ENCODE measurements at regions not wholly inside any gene's neighbourhood (a gene's known extent, or its start where the extent isn't known, plus 50 kb on each side); places are given as distances from the start of the nearest gene placed in this dataset.

- H3K27me3 Mint-ChIP-seq: peaks cover 58% of the 10 kb centered on the region
- no peak overlapping the region for H3K4me3 Mint-ChIP-seq
- no peak overlapping the region for H3K27ac Mint-ChIP-seq
- DNase-seq: no peak
- H3K9me3 Mint-ChIP-seq: no peaks in the 10 kb centered on the region
- no peaks in the 10 kb centered on the region for H3K4me1 Mint-ChIP-seq (ENCODE audit: low read depth)
- no peaks in the 10 kb centered on the region for H3K36me3 Mint-ChIP-seq (ENCODE audit: low read depth)
Measured at GRCh38 chr22:27295605-27296004, 506.0 kb downstream of the MN1 start.

DNA sequence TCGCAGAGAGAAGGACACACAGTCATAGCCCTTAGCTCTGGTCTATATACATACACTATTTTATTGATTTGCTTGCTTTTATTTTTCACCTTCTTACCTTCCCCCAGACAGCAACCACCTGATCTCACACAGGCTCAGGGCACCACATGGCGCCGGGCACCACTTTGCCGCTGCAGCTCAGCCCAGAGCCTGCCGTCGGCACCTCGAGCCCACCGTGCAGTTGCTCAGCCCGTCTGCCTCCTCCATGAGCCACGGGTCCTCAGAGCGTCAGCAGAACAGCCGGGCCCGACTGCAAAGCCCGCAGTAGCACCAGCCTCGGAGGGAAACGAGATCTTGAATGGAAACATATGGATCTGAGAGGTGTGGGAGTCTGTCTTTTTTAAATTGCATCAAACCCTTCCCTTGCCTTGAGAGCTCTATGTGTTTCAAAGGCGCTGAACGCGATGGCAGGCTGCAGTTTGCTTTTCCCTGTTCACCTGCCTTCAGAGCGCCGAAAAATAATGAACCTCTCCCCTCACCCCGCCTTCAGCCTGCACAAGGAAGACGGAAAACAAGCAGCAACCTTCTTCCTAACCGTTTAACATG lies 505.4 kb downstream of the MN1 start:
- no peak for DNase-seq
- Mint-ChIP-seq H3K4me1 (ENCODE audit: low read depth) (no peaks in the 10 kb centered on the region), H3K27ac (no peak overlapping the region), H3K9me3 (no peaks in the 10 kb centered on the region), H3K27me3 (peaks cover 58% of the 10 kb centered on the region), H3K36me3 (ENCODE audit: low read depth) (no peaks in the 10 kb centered on the region), H3K4me3 (no peak overlapping the region)

- Mint-ChIP-seq H3K27me3 (peaks cover 54% of the 10 kb centered on the region), H3K9me3 (no peaks in the 10 kb centered on the region), H3K4me1 (ENCODE audit: low read depth) (no peaks in the 10 kb centered on the region), H3K27ac (no peak overlapping the region), H3K36me3 (ENCODE audit: low read depth) (no peaks in the 10 kb centered on the region), H3K4me3 (no peak overlapping the region)
- DNase-seq: no peak
Measured at GRCh38 chr22:27297125-27297524, 504.4 kb downstream of the MN1 start.

DNA sequence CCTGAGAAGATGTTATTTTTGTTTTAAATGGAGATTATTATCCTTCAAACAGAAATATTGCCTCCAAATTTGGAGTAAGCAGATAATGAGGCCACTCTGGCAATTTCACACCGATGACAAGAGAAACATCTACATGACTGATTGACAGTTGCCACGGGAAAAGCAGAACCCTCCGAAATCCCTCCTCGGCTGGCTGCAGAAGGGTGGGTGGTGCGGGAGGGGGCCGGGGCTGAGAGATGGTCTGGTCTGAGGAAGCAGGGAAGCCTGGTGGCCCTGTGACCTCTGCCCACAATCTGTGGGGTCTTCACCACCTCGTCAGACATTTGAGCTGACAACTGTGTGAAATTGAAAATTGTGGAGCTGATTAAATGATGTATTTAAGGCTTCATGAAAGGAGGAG lies 503.2 kb downstream of the MN1 start:
- H3K36me3 Mint-ChIP-seq (ENCODE audit: low read depth): no peaks in the 10 kb centered on the region
- H3K27ac Mint-ChIP-seq: no peak overlapping the region
- H3K4me3 Mint-ChIP-seq: no peak overlapping the region
- peaks cover 51% of the 10 kb centered on the region for H3K27me3 Mint-ChIP-seq
- no peak for DNase-seq
- no peaks in the 10 kb centered on the region for H3K9me3 Mint-ChIP-seq
- H3K4me1 Mint-ChIP-seq (ENCODE audit: low read depth): no peaks in the 10 kb centered on the region

DNA sequence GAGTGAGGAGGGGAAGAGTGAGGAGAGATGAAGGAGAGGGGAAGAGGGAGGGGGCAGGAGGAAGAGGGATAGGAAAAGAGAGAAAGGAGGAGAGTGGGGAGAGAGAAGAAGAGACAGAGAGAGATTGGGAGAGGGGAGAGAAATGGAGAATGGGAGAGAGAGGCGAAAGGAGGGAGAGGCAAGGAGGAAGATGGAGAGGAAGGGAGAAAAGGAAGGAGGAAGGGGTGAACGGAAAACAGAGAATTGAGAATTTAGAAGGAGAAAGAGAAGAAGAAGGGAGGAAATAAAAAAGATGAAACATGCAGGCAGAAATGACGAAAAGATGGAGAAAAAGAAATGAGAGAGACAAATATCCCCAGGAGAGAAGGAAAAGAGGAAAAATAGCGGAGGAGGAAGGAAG lies 502.8 kb downstream of the MN1 start:
- peaks cover 51% of the 10 kb centered on the region for H3K27me3 Mint-ChIP-seq
- no peak for DNase-seq
- H3K36me3 Mint-ChIP-seq (ENCODE audit: low read depth): no peaks in the 10 kb centered on the region
- H3K4me1 Mint-ChIP-seq (ENCODE audit: low read depth): no peaks in the 10 kb centered on the region
- H3K9me3 Mint-ChIP-seq: no peaks in the 10 kb centered on the region
- H3K27ac Mint-ChIP-seq: no peak overlapping the region
- H3K4me3 Mint-ChIP-seq: no peak overlapping the region

DNA sequence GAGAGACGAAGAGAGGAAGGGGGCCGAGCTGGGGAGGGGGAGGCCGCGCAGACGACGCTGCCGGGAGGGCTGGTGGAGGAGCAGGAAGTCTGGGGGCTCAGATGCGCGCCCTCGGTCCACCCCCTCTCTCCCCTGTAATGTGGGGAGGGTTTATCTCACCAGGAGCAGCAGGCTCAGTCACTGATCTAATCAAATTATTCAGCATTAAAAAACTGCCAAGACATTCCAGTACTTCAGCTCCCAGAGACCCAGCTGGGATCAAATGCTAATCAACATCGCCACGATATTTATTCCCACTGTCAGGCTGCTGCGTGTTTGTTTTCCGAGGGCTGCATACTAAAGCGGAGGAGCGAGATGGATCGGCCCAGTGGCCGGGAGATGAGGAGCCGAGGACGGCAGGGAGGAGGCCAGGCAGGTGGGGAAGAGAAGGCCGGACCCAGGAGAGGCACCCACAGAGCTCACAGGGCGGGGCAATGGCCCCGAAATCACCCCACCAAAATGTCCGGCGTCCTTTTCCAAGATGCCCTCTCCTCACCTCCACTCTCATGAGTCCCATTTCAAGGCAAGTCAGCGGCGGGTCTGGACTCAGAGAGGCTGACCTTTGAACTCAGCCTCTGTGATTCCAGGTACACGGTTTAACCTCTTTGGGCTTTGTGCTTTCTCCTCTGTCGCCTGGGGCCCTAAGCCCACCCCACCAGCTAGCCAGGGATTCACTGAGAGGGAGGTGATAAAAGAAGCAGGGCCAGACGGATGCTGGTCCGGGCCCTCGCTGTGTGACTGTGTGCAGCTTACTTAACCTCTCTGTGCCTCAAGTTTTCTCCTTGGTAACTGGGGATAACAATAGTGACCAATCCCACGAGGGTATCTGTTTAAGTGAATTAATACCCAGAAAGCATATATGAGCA lies 502.1 kb downstream of the MN1 start:
- Mint-ChIP-seq H3K4me3 (no peak overlapping the region), H3K27me3 (peaks cover 50% of the 10 kb centered on the region), H3K36me3 (ENCODE audit: low read depth) (no peaks in the 10 kb centered on the region), H3K4me1 (ENCODE audit: low read depth) (no peaks in the 10 kb centered on the region), H3K9me3 (no peaks in the 10 kb centered on the region), H3K27ac (no peak overlapping the region)
- no peak for DNase-seq

DNA sequence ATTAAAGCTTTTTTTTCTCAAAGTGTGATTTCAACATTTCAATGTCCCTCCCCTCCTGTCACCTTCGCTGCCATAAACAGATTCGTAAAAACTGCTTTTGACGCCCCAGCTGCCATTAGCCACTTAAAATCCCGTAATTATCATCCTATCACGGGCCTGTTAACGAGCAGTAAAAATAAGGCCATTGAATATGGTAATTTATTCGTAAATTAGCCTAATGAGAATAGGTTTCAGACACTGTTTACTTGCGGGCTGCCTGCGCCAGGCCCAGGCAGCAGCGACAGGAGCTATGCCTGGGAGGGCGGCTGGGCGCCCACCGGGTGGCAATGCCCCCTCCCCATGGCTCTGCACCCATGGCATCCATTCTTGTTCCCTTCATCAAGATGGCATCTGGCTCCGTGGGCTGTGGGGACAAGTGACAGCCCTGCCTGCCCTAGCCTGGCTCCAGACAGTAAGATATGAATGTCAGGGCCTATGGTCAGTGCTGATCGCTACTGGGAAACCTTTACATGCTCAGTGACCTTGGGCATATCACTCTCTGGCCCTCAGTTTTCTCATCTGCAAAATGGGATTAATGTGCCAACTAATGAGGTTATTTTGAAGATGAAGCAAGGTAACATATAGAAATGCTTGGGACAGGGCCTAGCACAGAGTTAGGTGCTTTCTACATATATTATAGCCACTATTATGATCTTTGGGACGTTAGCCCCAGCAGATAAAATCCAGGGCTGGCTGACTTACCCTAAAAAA lies 500.8 kb downstream of the MN1 start:
- Mint-ChIP-seq H3K27ac (no peak overlapping the region), H3K36me3 (ENCODE audit: low read depth) (no peaks in the 10 kb centered on the region), H3K27me3 (peaks cover 45% of the 10 kb centered on the region), H3K4me1 (ENCODE audit: low read depth) (no peaks in the 10 kb centered on the region), H3K9me3 (no peaks in the 10 kb centered on the region), H3K4me3 (no peak overlapping the region)
- no peak for DNase-seq

DNA sequence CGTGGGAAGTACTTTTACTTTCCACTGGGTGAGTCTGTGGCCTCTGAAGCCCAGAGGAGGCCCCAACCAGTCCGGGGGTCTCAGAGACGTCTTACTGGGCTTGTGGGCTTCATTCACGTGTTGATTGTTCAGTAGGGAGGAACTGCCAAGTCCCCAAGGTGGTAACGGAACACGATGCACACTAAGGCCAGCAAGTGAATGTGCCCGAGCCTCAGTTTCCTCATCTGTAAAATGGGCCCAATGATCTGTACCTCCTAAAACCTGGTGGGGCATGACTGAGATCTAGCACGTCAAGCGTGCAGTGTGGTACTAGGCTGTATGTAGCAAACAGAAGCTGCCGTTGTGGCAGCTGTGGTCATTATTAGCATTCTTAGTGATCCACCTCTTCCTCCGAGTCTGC lies 499.1 kb downstream of the MN1 start:
- Mint-ChIP-seq H3K4me1 (ENCODE audit: low read depth) (no peaks in the 10 kb centered on the region), H3K36me3 (ENCODE audit: low read depth) (no peaks in the 10 kb centered on the region), H3K27me3 (peaks cover 27% of the 10 kb centered on the region), H3K4me3 (no peak overlapping the region), H3K27ac (no peak overlapping the region), H3K9me3 (peaks cover 4% of the 10 kb centered on the region)
- no peak for DNase-seq

GRCh38 chr22:27303718-27304117 lies 497.8 kb downstream of the MN1 start:
- Mint-ChIP-seq H3K27ac (no peak overlapping the region), H3K36me3 (ENCODE audit: low read depth) (no peaks in the 10 kb centered on the region), H3K4me3 (no peak overlapping the region), H3K9me3 (peaks cover 9% of the 10 kb centered on the region), H3K27me3 (peaks cover 16% of the 10 kb centered on the region), H3K4me1 (ENCODE audit: low read depth) (no peaks in the 10 kb centered on the region)
- no peak for DNase-seq

DNA sequence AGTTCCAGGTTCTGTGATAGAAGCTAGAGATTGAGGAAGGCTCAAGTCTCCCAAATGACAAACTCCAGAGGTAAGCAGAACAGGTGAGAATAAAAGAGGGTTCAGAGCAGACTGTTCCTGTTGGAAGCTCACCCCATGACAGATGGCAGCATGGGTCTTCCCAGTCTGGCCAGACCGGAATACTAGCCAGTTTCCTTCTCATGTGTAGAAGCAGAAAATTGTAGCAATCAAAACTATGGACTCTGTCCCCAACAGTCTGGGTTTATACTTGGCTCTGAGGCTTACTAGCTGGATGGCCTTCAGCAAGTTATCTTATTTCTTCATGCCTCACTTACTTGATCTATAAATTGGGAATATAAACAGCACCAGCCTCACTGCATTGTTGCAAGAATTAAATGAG lies 494.8 kb downstream of the MN1 start:
- no peak for DNase-seq
- Mint-ChIP-seq H3K4me3 (no peak overlapping the region), H3K4me1 (ENCODE audit: low read depth) (no peaks in the 10 kb centered on the region), H3K36me3 (ENCODE audit: low read depth) (no peaks in the 10 kb centered on the region), H3K9me3 (peaks cover 9% of the 10 kb centered on the region), H3K27ac (no peak overlapping the region), H3K27me3 (peaks cover 13% of the 10 kb centered on the region)

GRCh38 chr22:27307545-27308247 lies 493.9 kb downstream of the MN1 start:
- peaks cover 13% of the 10 kb centered on the region for H3K27me3 Mint-ChIP-seq
- peaks cover 9% of the 10 kb centered on the region for H3K9me3 Mint-ChIP-seq
- DNase-seq: no peak
- H3K4me1 Mint-ChIP-seq (ENCODE audit: low read depth): no peaks in the 10 kb centered on the region
- no peak overlapping the region for H3K4me3 Mint-ChIP-seq
- no peaks in the 10 kb centered on the region for H3K36me3 Mint-ChIP-seq (ENCODE audit: low read depth)
- no peak overlapping the region for H3K27ac Mint-ChIP-seq

DNA sequence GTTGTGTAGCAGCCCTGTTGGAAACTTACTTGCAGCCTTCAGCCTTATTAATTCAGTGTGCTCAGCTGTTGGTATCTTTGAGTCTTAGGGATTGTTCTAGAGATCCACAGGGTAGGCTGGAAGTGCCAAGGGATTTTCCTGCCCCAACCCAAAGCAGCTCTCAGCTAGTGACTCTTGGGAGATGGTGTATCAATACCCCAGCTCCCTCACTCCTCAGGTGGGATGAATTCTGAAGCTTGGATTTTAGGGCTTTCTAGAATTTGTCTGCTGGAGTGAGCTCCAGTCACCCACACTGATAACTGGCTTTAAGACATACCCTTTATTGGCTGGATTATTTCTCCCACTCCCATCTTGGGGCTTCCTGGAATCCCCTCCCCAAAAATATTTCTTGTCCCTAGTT lies 493.0 kb downstream of the MN1 start:
- Mint-ChIP-seq H3K27me3 (peaks cover 13% of the 10 kb centered on the region), H3K36me3 (ENCODE audit: low read depth) (no peaks in the 10 kb centered on the region), H3K4me1 (ENCODE audit: low read depth) (no peaks in the 10 kb centered on the region), H3K9me3 (peaks cover 9% of the 10 kb centered on the region), H3K4me3 (no peak overlapping the region), H3K27ac (no peak overlapping the region)
- no peak for DNase-seq

GRCh38 chr22:27309697-27310096 lies 491.9 kb downstream of the MN1 start:
- no peak overlapping the region for H3K4me3 Mint-ChIP-seq
- no peak for DNase-seq
- H3K36me3 Mint-ChIP-seq (ENCODE audit: low read depth): no peaks in the 10 kb centered on the region
- H3K27me3 Mint-ChIP-seq: peaks cover 11% of the 10 kb centered on the region
- peaks cover 9% of the 10 kb centered on the region for H3K9me3 Mint-ChIP-seq
- H3K27ac Mint-ChIP-seq: no peak overlapping the region
- H3K4me1 Mint-ChIP-seq (ENCODE audit: low read depth): no peaks in the 10 kb centered on the region

DNA sequence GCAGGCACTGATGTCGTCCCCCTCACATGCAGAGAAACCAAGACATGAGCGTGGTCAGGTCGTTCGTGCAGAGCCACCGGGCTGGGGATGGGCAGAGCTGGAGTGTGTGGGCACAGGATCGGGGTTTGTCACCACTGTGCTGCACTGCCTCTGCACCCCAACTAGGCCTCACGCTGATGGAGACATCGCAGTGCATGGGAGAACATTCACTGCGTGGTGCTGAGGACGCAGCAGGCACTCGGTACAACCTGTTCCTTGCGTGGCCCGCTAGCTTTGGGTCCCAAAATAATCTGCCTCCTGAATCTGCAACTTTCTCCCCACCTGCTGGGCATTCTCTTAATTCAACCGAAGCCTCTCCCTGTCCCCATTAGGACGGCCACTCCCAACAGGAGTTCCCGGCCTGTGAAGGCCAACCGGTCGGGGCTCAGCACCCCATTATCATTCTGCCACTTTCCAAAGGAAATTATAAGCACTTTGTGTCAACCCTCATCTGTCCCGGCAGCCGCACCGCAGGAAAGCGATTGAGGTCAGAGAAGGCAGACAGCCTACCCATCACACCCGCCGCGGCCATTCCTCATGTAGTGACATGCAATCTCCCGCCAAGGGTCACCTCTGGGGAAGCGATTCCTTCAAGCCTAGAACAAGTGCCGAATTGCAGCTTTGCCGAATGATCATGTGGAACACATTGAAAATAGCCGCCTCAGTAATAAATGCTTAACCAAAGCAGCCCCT lies 490.4 kb downstream of the MN1 start:
- no peak for DNase-seq
- Mint-ChIP-seq H3K4me3 (no peak overlapping the region), H3K27ac (no peak overlapping the region), H3K27me3 (peaks cover 22% of the 10 kb centered on the region), H3K36me3 (ENCODE audit: low read depth) (no peaks in the 10 kb centered on the region), H3K4me1 (ENCODE audit: low read depth) (no peaks in the 10 kb centered on the region), H3K9me3 (peaks cover 9% of the 10 kb centered on the region)
